GM19043 (cell line): ENCODE measurements at regions not wholly inside any gene's neighbourhood (a gene's known extent, or its start where the extent isn't known, plus 50 kb on each side); places are given as distances from the start of the nearest gene placed in this dataset.

Source experiments
- ATAC-seq: cut with Tn5 transposase; IDR thresholded peaks from one replicate; pipeline ENCODE4 v1.9.1; 2021; ENCODE audit warnings: low read depth; ENCODE audit not compliant: unreplicated experiment

DNA sequence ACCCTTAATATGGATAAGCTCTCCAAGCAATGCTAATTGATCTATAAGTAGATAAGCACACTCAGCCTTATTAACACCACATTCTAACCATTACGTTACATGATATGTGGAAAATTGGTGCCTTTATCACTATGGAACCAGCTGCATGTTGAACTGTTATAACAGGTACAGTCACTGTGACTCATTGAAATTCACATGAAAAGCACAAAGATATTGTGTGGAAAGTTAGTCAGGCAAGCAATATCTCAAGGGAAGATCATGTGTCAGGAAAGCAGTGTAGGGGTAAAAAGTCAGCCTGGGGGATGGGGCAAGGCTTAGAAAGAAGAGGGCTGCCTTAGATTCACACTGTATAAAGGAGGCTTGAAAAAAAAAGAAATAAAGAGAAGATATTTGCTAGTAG, 313.7 kb upstream of the SMIM31 start:
- ATAC-seq = no peak

DNA sequence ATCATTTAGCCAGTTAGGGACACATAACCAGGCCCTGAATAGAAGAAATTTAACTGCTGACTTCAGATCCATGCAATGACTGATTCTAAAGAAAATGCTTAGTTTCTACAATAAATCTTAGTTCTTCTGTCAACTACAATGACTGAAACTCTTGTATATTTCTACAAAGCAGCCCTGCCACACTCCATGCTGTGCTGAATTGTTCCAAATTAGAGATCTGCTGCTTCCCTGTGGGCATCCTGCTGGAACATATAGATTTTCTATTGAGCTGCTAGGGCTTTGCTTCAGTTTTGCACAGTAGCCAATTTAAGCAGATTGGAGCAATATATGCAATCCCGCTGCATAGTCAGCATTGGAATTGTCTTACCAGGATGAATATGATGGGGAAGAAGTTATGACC, 312.8 kb upstream of the SMIM31 start:
- no peak for ATAC-seq

DNA sequence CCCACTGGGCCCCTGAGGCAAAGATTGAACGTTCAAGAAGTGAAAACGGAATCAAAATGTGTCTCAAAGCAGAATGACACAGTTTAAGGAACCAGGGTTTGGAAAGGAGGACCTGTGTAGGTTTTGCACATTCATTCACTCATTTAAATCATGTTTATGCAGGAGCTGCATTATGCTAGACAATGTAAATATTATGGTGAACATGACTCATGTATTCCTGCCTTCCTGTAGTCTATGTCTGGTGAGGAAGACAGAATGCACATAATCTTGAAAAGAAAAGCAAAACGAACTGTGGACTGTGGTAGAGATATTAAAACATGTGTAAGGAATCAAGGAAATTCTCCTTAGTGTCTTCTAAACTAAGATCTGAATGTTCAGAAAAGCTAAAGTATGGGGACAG, 311.8 kb upstream of the SMIM31 start:
- ATAC-seq = no peak

DNA sequence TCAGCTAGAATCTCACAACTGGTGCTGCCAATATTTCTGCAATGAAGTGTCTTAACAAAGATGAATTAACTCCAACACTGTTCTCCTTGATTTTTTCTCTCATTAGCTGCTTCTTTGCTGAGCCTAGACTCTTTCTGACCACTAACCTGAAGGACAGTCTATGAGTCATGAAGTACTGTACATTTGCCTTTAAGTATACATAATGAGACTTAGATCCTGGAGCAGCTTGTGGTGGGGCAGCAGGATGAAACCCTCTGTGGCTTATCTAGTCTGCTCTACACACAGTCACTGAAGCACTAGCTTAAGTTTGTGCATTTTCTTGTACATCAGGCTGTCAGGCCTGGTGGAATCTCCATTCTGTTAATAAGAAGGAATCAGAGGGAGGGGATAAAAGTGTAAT, 307.4 kb upstream of the SMIM31 start:
- no peak for ATAC-seq

DNA sequence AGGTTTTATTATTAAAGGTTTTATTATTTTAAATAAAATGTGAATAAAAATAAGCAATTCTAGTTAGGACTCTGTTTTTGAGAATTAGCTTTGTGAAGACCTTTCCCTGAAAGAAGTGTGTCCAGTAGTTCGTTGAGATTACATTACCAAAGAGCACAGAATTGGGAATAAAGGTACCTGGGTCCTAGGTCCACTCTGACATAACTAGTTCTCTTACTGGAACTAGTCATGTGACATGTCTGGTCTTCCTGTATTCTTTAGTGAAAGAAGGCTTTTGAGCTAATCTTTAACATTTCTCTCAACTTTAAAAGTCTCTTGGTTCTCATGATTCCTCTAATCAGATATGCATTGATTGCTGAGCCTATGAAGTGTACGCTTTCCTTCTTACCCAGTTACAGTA, 292.0 kb upstream of the SMIM31 start:
- ATAC-seq = no peak

DNA sequence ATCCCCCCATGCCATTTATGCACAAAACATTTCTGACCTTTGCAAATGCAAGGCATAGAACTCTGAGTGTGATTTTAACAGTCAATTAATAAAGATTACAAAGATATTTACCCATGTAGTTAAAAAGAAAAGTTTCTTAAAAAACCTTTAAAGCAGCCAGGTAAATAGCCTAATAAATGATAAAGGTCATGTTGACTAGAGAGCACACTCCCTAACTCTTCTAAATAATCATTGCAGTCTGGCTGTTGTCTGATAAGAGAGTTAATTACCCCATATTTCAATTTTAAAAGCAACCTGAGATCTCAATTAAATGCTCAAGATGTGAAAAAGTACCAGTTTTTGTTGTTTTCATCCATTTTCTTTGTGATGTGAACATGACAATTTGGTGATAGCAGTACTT, 291.5 kb upstream of the SMIM31 start:
- no peak for ATAC-seq

DNA sequence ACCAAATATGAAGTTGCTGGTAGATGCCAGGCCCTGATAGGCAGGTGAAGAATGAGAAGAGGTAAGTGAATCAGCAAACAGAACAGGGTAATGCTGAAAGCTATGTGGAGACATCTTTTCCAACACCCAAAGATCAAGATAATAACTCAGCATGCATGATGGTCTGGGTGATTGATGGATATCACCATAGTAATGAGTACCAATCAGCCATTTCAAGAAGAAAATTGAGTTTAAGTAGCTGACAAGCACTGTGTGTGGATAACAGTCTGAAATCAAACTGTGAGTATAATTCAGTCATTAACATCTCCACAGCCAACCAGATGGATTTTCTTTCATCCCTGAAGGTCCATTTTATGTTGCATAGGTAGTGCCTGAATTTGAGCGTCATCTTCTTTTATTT, 289.6 kb upstream of the SMIM31 start:
- no peak for ATAC-seq

DNA sequence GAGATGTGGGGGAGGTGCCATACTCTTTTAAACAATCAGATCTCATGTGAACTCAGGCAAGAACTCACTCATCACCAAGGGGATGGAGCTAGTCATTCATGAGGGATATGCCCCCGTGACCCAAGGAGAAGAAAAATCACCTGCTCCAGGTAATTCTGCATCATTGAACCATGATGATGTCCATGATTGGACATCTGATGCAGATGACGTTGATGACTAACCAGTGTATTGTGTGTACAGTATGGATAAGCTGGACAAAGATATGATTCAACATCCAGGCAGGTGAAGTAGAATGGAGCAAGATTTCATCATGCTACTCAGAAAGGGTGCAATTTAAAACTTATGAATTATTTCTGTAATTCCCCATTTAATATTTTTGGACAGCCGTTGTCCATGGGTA, 286.4 kb upstream of the SMIM31 start:
- ATAC-seq = no peak

DNA sequence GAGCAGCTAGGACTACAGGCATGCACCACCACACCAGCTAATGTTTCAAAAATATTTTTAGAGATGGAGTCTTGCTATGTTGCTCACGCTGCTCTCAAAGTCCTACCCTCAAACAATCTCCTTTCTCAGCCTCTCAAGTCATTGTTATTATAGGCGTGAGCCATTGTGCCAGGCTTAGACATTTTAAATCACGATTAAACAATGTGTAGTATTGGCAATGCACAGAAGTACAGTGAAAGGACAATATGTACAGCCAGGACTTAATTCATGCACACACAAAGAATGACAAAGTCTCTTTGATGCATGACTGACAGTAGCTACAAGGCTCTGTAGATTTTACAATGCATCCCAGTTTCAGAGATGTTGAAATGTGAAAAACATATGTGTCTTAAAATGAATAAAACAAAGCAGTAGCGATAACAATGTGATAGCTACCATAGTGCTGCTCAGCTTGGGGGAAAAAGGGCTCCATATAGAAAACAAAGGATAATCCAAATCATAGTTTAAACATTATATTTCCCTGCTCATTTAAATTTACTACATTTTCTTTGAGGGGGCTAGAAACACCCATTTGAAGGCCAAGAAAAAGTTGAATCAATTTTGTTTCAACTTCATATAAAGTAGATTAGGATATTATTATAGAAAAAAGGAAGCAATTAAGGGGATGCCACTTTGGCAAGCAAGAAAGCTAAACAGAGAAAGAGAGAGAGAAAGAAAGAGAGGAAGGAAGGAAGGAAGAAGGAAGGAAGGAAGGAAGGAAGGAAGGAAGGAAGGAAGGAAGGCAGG, 272.4 kb upstream of the SMIM31 start:
- no peak for ATAC-seq

DNA sequence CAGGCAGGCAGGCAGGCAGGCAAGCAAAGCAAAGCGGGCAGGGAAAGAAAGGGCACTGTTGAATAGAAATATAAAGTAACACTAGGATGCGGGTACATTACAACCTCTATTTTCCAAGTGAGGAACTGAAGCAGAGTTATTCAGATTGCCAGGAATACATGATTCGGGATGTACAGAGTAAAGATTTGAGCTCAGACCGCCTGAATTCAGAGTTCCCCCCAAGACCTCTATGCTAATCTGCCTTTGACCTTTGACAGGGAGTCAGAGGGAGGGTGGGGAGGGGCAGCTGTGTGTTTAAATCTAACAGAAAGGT, 271.9 kb upstream of the SMIM31 start:
- ATAC-seq = no peak

DNA sequence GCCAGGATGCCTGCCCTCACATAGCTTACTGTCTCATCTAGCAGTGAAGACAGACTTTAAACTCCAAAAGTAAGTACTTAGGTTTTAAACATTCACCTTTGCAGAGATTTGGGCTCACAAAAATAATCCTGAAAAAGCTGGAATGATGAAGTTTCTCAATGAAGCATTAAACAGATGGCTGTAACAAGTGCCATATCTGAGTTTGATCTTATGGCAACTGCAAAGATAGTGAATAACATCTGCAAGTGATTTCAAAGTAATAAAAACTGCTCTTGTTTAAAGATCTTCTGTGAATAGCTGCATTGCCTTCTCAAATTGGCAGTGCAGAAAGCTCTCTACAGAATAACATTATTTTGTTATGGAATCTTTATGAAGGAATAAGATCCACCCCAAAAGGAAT, 271.2 kb upstream of the SMIM31 start:
- ATAC-seq = no peak

DNA sequence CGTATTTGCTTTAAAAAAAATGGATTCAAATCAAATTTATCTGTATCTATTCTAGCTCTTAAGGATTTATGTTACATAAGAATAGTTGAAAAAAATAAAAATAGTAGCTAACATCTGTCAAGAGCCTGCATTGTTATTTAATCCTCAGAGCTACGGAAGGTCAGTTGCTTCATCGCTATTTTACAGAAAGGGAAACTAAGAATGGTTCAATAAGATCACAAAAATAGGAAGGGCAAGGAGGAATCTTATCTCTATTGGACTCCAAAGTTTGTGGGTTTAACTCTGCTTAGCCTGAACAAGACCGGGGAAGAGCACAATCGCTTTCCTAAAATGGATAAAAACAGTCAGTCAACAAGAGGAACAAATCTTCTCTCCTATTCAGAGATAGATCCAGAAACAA, 270.2 kb upstream of the SMIM31 start:
- no peak for ATAC-seq

DNA sequence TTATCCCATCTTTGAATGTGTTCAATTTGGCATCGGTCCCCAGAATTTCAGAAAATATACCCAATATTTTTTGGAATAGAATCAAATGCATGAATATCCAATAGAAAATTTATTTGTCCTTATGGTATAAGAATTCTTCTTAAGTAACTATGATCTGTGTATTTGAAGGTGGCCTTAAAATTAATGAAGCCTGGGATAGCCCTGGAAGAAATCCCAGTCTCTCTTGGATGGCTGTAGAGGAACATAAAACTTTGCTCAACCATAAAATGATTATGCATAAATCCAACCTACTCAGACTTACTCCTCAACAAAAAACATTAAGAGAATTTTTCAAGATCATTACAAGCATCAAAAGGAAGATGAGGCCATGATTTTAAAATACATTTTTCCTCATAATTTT, 269.4 kb upstream of the SMIM31 start:
- no peak for ATAC-seq

DNA sequence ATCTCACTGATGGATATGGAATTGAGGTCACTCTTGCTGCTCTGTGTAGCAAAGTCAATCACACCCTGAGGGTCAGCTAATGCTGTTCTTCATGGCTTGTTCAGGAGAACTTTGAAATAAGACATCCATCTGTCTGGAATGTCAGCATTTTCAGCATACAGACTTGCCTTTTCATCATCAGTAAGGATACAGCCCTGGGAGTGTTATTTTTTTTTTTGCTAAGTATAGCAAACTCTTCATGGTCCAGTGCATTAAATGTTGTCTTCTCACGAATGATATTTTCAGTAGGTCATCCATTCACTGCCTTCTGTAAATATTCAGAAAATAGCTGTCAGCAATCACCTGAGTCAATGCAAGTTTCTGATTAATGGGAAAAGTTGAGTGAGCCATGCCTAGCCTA, 268.8 kb upstream of the SMIM31 start:
- no peak for ATAC-seq

DNA sequence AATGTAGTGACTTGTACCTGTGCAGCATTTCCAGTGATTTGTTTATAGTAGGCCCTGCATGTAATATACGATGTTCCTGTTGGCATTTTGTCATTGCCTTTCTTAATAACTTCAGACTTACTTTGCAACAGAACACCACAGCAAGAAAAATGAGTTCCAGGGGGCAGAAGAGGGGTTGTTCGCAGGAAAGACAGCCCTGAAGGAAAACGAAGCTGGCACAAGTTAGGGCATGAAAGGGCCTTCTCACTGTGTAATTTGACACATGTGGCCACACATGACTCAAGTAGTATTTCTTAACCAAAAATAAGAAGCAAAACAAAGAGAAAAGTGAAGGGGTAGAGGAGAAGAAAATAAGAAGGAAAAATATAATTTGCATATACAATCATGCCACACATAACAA, 265.8 kb upstream of the SMIM31 start:
- ATAC-seq = no peak

DNA sequence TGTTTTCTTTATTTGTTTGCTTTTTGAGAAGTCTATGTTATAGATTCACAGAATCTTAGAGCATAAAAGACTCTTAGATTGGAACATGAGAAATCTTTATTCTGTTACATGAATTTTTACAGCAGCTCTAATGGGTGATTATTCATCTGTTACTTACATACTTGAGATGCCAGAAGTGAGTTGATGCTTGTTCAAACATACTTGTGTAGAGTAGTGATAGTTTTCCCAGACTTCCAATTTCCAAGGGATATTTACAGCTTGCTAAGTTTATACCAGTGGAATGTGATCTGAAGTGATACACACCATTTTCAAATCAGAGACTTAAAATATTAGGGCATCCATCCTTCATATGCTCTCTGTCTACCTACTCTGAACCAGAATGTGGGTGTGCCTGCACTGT, 252.9 kb upstream of the SMIM31 start:
- ATAC-seq = no peak

DNA sequence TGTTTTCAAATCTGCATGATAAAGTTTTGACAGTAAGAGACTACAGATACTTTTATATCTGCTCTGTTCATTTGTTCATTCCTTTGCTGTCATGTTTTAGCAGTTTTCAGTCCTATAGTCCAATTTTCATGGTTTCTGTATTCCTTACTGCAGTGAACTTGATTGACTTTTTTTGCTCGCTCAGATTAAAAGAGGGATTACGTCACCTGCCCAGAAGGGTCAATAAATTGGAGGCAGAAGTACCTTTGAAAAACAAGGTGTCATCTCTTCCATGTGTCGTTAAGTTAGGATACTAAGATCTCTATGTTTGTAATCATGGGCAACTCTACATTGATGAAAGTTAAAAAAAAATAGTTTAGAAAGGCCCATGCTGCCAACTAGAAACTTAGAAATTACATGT, 250.1 kb upstream of the SMIM31 start:
- ATAC-seq = no peak

DNA sequence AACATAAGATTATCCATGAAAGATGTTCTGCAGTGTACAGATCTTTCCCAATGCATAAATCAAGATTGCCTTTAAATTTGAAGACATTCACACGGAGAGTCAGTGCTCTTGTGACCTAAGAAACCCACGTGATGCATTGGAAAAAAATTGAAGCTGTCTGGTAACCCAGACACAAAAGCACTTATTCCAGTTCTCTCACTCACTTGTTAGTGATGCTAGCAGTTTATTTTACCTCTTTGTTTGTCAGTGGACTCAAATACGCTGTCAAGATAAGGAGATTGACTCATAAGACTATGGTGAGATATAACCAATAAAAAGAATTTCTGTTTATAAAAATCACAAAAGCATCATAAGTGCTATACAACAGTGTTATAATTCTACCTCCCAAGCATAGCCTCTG, 245.8 kb upstream of the SMIM31 start:
- no peak for ATAC-seq

DNA sequence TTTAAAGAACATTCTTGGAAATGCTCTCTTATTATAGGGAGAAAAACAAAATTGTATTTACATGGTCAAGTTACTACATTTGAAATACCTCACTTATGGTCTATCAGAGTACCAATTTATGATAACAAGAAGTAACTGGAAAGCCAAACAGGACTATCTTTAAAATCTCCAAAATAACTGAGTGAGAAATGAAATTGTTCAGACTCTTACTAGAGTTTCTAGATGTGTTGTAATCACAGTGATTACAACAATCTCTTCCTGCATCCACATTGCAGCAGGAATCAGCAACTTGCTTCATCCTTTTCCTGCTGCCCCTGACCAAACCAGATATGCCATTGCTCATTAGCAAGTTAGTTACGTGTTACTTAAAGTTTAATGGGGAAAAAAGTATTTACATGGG, 245.2 kb upstream of the SMIM31 start:
- no peak for ATAC-seq

DNA sequence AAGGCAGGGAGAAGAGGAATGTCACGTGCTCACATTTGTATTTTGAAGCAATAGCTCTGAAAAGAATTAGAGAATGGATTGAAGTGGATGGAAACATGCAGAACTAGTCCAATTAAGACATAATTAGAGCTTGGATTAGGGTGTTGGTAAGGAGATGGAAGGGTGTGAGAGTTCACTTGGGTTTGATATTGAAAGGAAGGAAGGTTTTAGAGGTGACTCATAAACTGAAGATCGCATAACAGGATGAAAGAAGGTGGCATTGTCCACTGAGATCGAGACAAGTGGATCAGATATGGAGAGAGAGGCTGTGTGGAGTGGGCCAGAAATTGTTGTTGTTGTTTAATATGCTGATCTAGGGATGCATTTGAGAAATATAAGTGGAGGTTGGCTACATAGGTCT, 244.0 kb upstream of the SMIM31 start:
- no peak for ATAC-seq

DNA sequence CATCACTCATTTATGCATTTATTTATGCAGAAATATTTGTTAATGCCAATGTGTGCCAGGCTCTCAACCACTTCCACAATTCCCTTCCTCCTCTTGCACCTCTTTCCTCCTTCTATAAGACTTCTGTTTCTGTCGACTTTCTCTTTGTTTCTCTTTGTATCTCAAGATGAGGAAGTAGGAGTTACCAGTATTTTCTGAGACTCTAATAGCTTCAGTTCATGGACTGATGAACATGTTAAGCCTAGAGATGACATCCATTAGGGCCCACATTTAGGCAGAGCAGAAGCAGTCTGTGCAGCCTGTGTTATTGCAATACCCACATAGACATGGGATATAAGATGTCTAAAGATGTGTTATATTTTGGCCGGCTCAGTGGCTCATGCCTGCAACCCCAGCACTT, 241.8 kb upstream of the SMIM31 start:
- no peak for ATAC-seq

DNA sequence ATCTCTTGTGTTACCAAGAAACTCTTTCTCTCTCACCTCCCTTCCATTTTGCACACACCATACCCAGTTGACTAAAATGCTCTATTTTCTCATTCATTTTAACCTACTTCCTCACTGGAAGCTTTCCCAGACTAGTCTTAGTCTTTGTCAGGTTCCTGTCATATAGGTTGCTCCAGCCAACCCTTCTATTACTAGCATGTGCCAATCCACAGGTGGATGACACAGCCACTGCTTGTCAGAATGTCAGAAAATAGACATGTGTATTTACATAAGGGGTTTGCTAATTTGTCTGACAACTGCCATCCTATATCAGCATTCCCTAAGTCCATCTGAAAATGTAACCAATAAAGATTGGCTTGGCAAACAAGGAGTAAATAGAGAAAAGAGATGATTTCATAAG, 239.2 kb upstream of the SMIM31 start:
- no peak for ATAC-seq

DNA sequence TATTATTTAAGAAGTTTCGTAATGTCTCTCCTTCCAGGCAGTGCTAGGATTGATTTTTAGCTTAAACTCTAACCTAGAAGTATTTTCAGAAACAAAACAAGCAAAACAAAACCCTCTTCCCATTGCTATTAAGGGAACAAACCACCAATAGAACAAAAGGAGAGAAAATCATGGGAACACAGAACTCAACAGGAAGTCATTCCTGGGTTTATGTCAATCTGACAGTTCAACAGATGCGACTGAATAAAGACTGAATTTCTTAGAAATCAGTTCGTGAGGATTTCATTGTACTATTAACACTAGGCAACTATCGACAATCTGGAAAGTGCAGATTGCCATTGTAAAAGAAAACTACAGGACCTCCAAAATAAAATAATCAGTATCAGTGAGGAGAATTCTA, 229.1 kb upstream of the SMIM31 start:
- ATAC-seq = no peak
